Smooth muscle cell (in vitro differentiated cells): ENCODE measurements at regions not wholly inside any gene's neighbourhood (a gene's known extent, or its start where the extent isn't known, plus 50 kb on each side); places are given as distances from the start of the nearest gene placed in this dataset.

Source experiments
- DNase-seq: peaks from one replicate; lab custom pipeline; 2025; ENCODE audit not compliant: unreplicated experiment; lab: John Stamatoyannopoulos, UW
- H2AFZ ChIP-seq: fragments of 200-600 bp; sonication (generic); 2 replicates; pipeline ENCODE4 v1.6.0; 2016; ENCODE audit warnings: antibody characterized with exemption, low read depth, mild to moderate bottlenecking
- H3F3A ChIP-seq: fragments of 200-600 bp; sonication (generic); 2 replicates; pipeline ENCODE4 v1.6.0; 2017; ENCODE audit warnings: antibody characterized with exemption, low read depth
- H3K27ac ChIP-seq: fragments of 200-600 bp; sonication (generic); 2 replicates; pipeline ENCODE4 v1.5.1; 2016; ENCODE audit warnings: low read depth, mild to moderate bottlenecking
- H3K27me3 ChIP-seq: fragments of 200-600 bp; sonication (generic); 2 replicates; pipeline ENCODE4 v1.6.1; 2016; ENCODE audit warnings: low read depth, mild to moderate bottlenecking
- H3K36me3 ChIP-seq: fragments of 200-600 bp; sonication (generic); 2 replicates; pipeline ENCODE4 v1.5.1; 2016; ENCODE audit warnings: low read depth
- H3K4me1 ChIP-seq: fragments of 200-600 bp; sonication (generic); 2 replicates; pipeline ENCODE4 v1.5.1; 2016; ENCODE audit warnings: low read depth
- H3K4me2 ChIP-seq: fragments of 200-600 bp; sonication (generic); 2 replicates; pipeline ENCODE4 v1.6.0; 2016; ENCODE audit warnings: mild to moderate bottlenecking
- H3K4me3 ChIP-seq: fragments of 200-600 bp; sonication (generic); 2 replicates; pipeline ENCODE4 v1.5.1; 2016; ENCODE audit warnings: mild to moderate bottlenecking
- H3K79me2 ChIP-seq: fragments of 200-600 bp; sonication (generic); 2 replicates; pipeline ENCODE4 v1.6.0; 2016; ENCODE audit warnings: low read depth, mild to moderate bottlenecking
- H3K9ac ChIP-seq: fragments of 200-600 bp; sonication (generic); 2 replicates; pipeline ENCODE4 v1.6.0; 2016; ENCODE audit warnings: low read depth
- H3K9me3 ChIP-seq: fragments of 200-600 bp; sonication (generic); replicated peaks from 2 replicates; pipeline ENCODE4 v1.5.1; 2016; ENCODE audit warnings: low read depth
- H4K20me1 ChIP-seq: fragments of 200-600 bp; sonication (generic); 2 replicates; pipeline ENCODE4 v1.6.0; 2016; ENCODE audit warnings: low read depth
- CTCF ChIP-seq: fragments of 200-600 bp; sonication (generic); IDR thresholded peaks from 2 replicates; pipeline ENCODE4 v1.5.1; 2017; ENCODE audit warnings: borderline replicate concordance, mild to moderate bottlenecking, antibody characterized with exemption; ENCODE audit not compliant: insufficient read depth, poor library complexity, severe bottlenecking
- WGBS: methylation state at CpG from one replicate; pipeline ENCODE4 v1.1.7; 2016; ENCODE audit warnings: low lambda C conversion rate; 5-methylcytosine and 5-hydroxymethylcytosine counted together

GRCh38 chr12:87329076-87329863, 699.9 kb downstream of the C12orf50 start:
- Histone ChIP-seq H2AFZ (no peak overlapping the region), H3K4me2 (no peak overlapping the region), H3K27ac (no peak overlapping the region), H3K36me3 (no peaks in the 10 kb centered on the region), H3K27me3 (no peaks in the 10 kb centered on the region), H3K4me3 (no peak overlapping the region), H3K4me1 (no peaks in the 10 kb centered on the region), H3K79me2 (no peaks in the 10 kb centered on the region), H3F3A (no peaks in the 10 kb centered on the region), H4K20me1 (no peaks in the 10 kb centered on the region), H3K9me3 (no peaks in the 10 kb centered on the region), H3K9ac (no peak overlapping the region)
- TF ChIP-seq CTCF = no peak
- no peak for DNase-seq
- WGBS = 91% methylated on average over 2 of the region's 2 CpGs

- Histone ChIP-seq H3K4me1 (no peaks in the 10 kb centered on the region), H4K20me1 (no peaks in the 10 kb centered on the region), H3K4me3 (no peak overlapping the region), H3K36me3 (no peaks in the 10 kb centered on the region), H3K9ac (no peak overlapping the region), H3F3A (no peaks in the 10 kb centered on the region), H3K9me3 (no peaks in the 10 kb centered on the region), H3K27ac (no peak overlapping the region), H3K27me3 (no peaks in the 10 kb centered on the region), H2AFZ (no peak overlapping the region), H3K79me2 (no peaks in the 10 kb centered on the region), H3K4me2 (no peak overlapping the region)
- WGBS = 86% methylated on average over 1 of the region's 1 CpG
- TF ChIP-seq CTCF = no peak
- no peak for DNase-seq
Observed at GRCh38 chr12:87323369-87323768, 705.8 kb downstream of the C12orf50 start.

- Histone ChIP-seq H3K9ac (no peak overlapping the region), H3K27me3 (no peaks in the 10 kb centered on the region), H3K4me3 (no peak overlapping the region), H3K79me2 (no peaks in the 10 kb centered on the region), H4K20me1 (no peaks in the 10 kb centered on the region), H3K4me2 (no peak overlapping the region), H3K27ac (no peak overlapping the region), H3F3A (no peaks in the 10 kb centered on the region), H3K9me3 (no peaks in the 10 kb centered on the region), H2AFZ (no peak overlapping the region), H3K4me1 (no peaks in the 10 kb centered on the region), H3K36me3 (no peaks in the 10 kb centered on the region)
- TF ChIP-seq CTCF = no peak
- DNase-seq = no peak
Observed at GRCh38 chr12:87320724-87321123, 708.5 kb downstream of the C12orf50 start.

- WGBS = 91% methylated on average over 4 of the region's 4 CpGs
- H3K9ac ChIP-seq = no peak overlapping the region
- no peaks in the 10 kb centered on the region for H3K36me3 ChIP-seq
- no peak for TF ChIP-seq CTCF
- no peaks in the 10 kb centered on the region for H3F3A ChIP-seq
- H3K4me1 ChIP-seq = no peaks in the 10 kb centered on the region
- H2AFZ ChIP-seq = peak overlapping the region; percentile 46
- no peaks in the 10 kb centered on the region for H3K27me3 ChIP-seq
- H3K4me3 ChIP-seq = no peak overlapping the region
- H3K79me2 ChIP-seq = no peaks in the 10 kb centered on the region
- DNase-seq = no peak
- H3K27ac ChIP-seq = no peak overlapping the region
- no peaks in the 10 kb centered on the region for H3K9me3 ChIP-seq
- no peaks in the 10 kb centered on the region for H4K20me1 ChIP-seq
- no peak overlapping the region for H3K4me2 ChIP-seq
Observed at GRCh38 chr12:87317302-87317701, 711.9 kb downstream of the C12orf50 start.
